ENCODE measurements at regions not wholly inside any gene's neighbourhood (a gene's known extent, or its start where the extent isn't known, plus 50 kb on each side); places are given as distances from the start of the nearest gene placed in this dataset.
A peak's percentile ranks its signal among the peaks of the same experiment; 100 is the strongest.

GRCh38 chr3:99323940-99324339, 314.5 kb upstream of the COL8A1 start:
- 96 to 97% methylated on average over 1 of the region's 1 CpG for WGBS, 2 donors
- no peaks in the 10 kb centered on the region for H3K27me3 ChIP-seq

GRCh38 chr3:99322551-99322950, 315.8 kb upstream of the COL8A1 start:
- no peaks in the 10 kb centered on the region for H3K9me3 ChIP-seq
- peaks cover 0 to 21% (median 15%) of the 10 kb centered on the region in 4 donors for H3K4me1 ChIP-seq
- no peak overlapping the region for H3K4me3 ChIP-seq
- TF ChIP-seq EP300 (IDR thresholded peaks at IDR 0.05) (no peak), CTCF (IDR thresholded peaks at IDR 0.05) (no peak), POLR2AphosphoS5 (IDR thresholded peaks at IDR 0.05) (no peak), POLR2A (IDR thresholded peaks at IDR 0.05) (no peak)
- no peak for DNase-seq
- H3K27ac ChIP-seq = no peak overlapping the region
- H3K27me3 ChIP-seq = no peaks in the 10 kb centered on the region
- H3K36me3 ChIP-seq = no peaks in the 10 kb centered on the region
- intact Hi-C loops (cut with DNase I) = no loop called here

More at GRCh38 chr3:99323940-99324339, 314.5 kb upstream of the COL8A1 start:
- intact Hi-C loops (cut with DNase I) = no loop called here
- no peaks in the 10 kb centered on the region for H3K9me3 ChIP-seq
- no peak overlapping the region for H3K27ac ChIP-seq
- TF ChIP-seq POLR2AphosphoS5 (IDR thresholded peaks at IDR 0.05) = no peak
- TF ChIP-seq POLR2A (IDR thresholded peaks at IDR 0.05) = no peak
- TF ChIP-seq EP300 (IDR thresholded peaks at IDR 0.05) = no peak
- TF ChIP-seq CTCF (IDR thresholded peaks at IDR 0.05) = no peak
- peaks cover 0 to 21% (median 15%) of the 10 kb centered on the region in 4 donors for H3K4me1 ChIP-seq
- H3K4me3 ChIP-seq = no peak overlapping the region
- no peak for DNase-seq
- no peaks in the 10 kb centered on the region for H3K36me3 ChIP-seq

GRCh38 chr3:99321261-99321660, 317.1 kb upstream of the COL8A1 start:
- DNase-seq = no peak
- no peak overlapping the region for H3K4me3 ChIP-seq
- H3K27ac ChIP-seq = no peak overlapping the region
- no peaks in the 10 kb centered on the region for H3K36me3 ChIP-seq
- H3K27me3 ChIP-seq = no peaks in the 10 kb centered on the region
- TF ChIP-seq CTCF (IDR thresholded peaks at IDR 0.05) (no peak), POLR2A (IDR thresholded peaks at IDR 0.05) (no peak), POLR2AphosphoS5 (IDR thresholded peaks at IDR 0.05) (no peak), EP300 (IDR thresholded peaks at IDR 0.05) (no peak)
- peaks cover 0 to 21% (median 15%) of the 10 kb centered on the region in 4 donors for H3K4me1 ChIP-seq
- no peaks in the 10 kb centered on the region for H3K9me3 ChIP-seq
- 75 to 87% methylated on average over 1 of the region's 1 CpG for WGBS, 2 donors
- intact Hi-C loops (cut with DNase I) = no loop called here

- Histone ChIP-seq H3K36me3 (no peaks in the 10 kb centered on the region), H3K27ac (peak overlapping the region in 2 of 4 donors; percentile 37 to 54), H3K4me1 (peaks cover 0 to 21% (median 15%) of the 10 kb centered on the region in 4 donors), H3K27me3 (no peaks in the 10 kb centered on the region), H3K9me3 (no peaks in the 10 kb centered on the region), H3K4me3 (no peak overlapping the region)
- 77 to 92% methylated on average over 2 of the region's 2 CpGs for WGBS, 2 donors
- intact Hi-C loops (cut with DNase I) = no loop called here
- TF ChIP-seq CTCF (IDR thresholded peaks at IDR 0.05) = no peak
- no peak for TF ChIP-seq EP300 (IDR thresholded peaks at IDR 0.05)
- TF ChIP-seq POLR2AphosphoS5 (IDR thresholded peaks at IDR 0.05) = no peak
- TF ChIP-seq POLR2A (IDR thresholded peaks at IDR 0.05) = no peak
- DNase-seq = no peak
These were observed 318.4 kb upstream of the COL8A1 start for GRCh38 chr3:99319961-99320360.

GRCh38 chr3:99319450-99319849, 318.9 kb upstream of the COL8A1 start:
- no peaks in the 10 kb centered on the region for H3K36me3 ChIP-seq
- TF ChIP-seq POLR2AphosphoS5 (IDR thresholded peaks at IDR 0.05) (no peak), EP300 (IDR thresholded peaks at IDR 0.05) (no peak), POLR2A (IDR thresholded peaks at IDR 0.05) (no peak), CTCF (IDR thresholded peaks at IDR 0.05) (no peak)
- H3K27me3 ChIP-seq = no peaks in the 10 kb centered on the region
- H3K9me3 ChIP-seq = no peaks in the 10 kb centered on the region
- peak overlapping the region in 2 of 4 donors; percentile 37 to 54 for H3K27ac ChIP-seq
- H3K4me1 ChIP-seq = peaks cover 0 to 21% (median 15%) of the 10 kb centered on the region in 4 donors
- no peak overlapping the region for H3K4me3 ChIP-seq
- no peak for DNase-seq
- 60 to 69% methylated on average over 1 of the region's 1 CpG for WGBS, 2 donors
- intact Hi-C loops (cut with DNase I) = no loop called here

Measured in sigmoid colon (tissue), 6 donors.